Progenitor cell of endocrine pancreas (in vitro differentiated cells): ENCODE measurements at regions not wholly inside any gene's neighbourhood (a gene's known extent, or its start where the extent isn't known, plus 50 kb on each side); places are given as distances from the start of the nearest gene placed in this dataset.

Experiments
- DNase-seq: peaks from one replicate; pipeline ENCODE4 v3.0.0; 2021; ENCODE audit warnings: low spot score; ENCODE audit not compliant: unreplicated experiment
- H3K27ac Mint-ChIP-seq: 2 replicates; pipeline ENCODE4 v1.8.0; 2021; ENCODE audit warnings: mild to moderate bottlenecking, moderate library complexity, mixed read lengths
- H3K27me3 Mint-ChIP-seq: 2 replicates; pipeline ENCODE4 v1.8.0; 2021; ENCODE audit warnings: mixed read lengths
- H3K36me3 Mint-ChIP-seq: 2 replicates; pipeline ENCODE4 v1.8.0; 2022; ENCODE audit warnings: mixed read lengths; ENCODE audit not compliant: insufficient read depth
- H3K4me1 Mint-ChIP-seq: 2 replicates; pipeline ENCODE4 v1.8.0; 2021; ENCODE audit warnings: low read depth, mixed read lengths
- H3K4me3 Mint-ChIP-seq: 2 replicates; pipeline ENCODE4 v1.8.0; 2021; ENCODE audit warnings: low read depth, mild to moderate bottlenecking, moderate library complexity, mixed read lengths
- H3K9me3 Mint-ChIP-seq: 2 replicates; pipeline ENCODE4 v1.8.0; 2021; ENCODE audit warnings: low read depth, mixed read lengths
- CTCF ChIP-seq: fragments of 200-600 bp; sonication (generic); IDR thresholded peaks from one replicate; pipeline ENCODE4 v1.5.0; 2021; ENCODE audit warnings: antibody characterized with exemption, mild to moderate bottlenecking; ENCODE audit not compliant: unreplicated experiment

GRCh38 chr15:69780981-69781380, 316.7 kb downstream of the TLE3 start:
- Mint-ChIP-seq H3K4me3 (no peak overlapping the region), H3K27me3 (peaks cover 66% of the 10 kb centered on the region), H3K27ac (no peak overlapping the region), H3K36me3 (no peaks in the 10 kb centered on the region), H3K9me3 (peaks cover 4% of the 10 kb centered on the region), H3K4me1 (peaks cover 7% of the 10 kb centered on the region)
- no peak for TF ChIP-seq CTCF
- DNase-seq = no peak

GRCh38 chr15:69781411-69782125, 316.1 kb downstream of the TLE3 start:
- H3K9me3 Mint-ChIP-seq = peaks cover 4% of the 10 kb centered on the region
- no peak for TF ChIP-seq CTCF
- peaks cover 70% of the 10 kb centered on the region for H3K27me3 Mint-ChIP-seq

GRCh38 chr15:69782139-69782658, 315.5 kb downstream of the TLE3 start:
- H3K4me3 Mint-ChIP-seq = no peak overlapping the region
- H3K27ac Mint-ChIP-seq = no peak overlapping the region
- no peaks in the 10 kb centered on the region for H3K36me3 Mint-ChIP-seq
- DNase-seq = no peak
- H3K9me3 Mint-ChIP-seq = peaks cover 7% of the 10 kb centered on the region
- peaks cover 74% of the 10 kb centered on the region for H3K27me3 Mint-ChIP-seq
- no peak for TF ChIP-seq CTCF
- peaks cover 7% of the 10 kb centered on the region for H3K4me1 Mint-ChIP-seq

More at GRCh38 chr15:69781411-69782125, 316.1 kb downstream of the TLE3 start:
- H3K4me1 Mint-ChIP-seq = peaks cover 7% of the 10 kb centered on the region
- no peak overlapping the region for H3K27ac Mint-ChIP-seq
- H3K36me3 Mint-ChIP-seq = no peaks in the 10 kb centered on the region
- H3K4me3 Mint-ChIP-seq = no peak overlapping the region
- no peak for DNase-seq

GRCh38 chr15:69782809-69783208, 314.9 kb downstream of the TLE3 start:
- no peak for DNase-seq

GRCh38 chr15:69783211-69783610, 314.5 kb downstream of the TLE3 start:
- no peak for TF ChIP-seq CTCF
- Mint-ChIP-seq H3K4me3 (no peak overlapping the region), H3K4me1 (peaks cover 7% of the 10 kb centered on the region), H3K9me3 (peaks cover 3% of the 10 kb centered on the region), H3K27ac (no peak overlapping the region), H3K36me3 (no peaks in the 10 kb centered on the region), H3K27me3 (peaks cover 66% of the 10 kb centered on the region)
- DNase-seq = no peak

More at GRCh38 chr15:69782809-69783208, 314.9 kb downstream of the TLE3 start:
- Mint-ChIP-seq H3K4me3 (no peak overlapping the region), H3K4me1 (peaks cover 7% of the 10 kb centered on the region), H3K36me3 (no peaks in the 10 kb centered on the region), H3K9me3 (peaks cover 3% of the 10 kb centered on the region), H3K27me3 (peaks cover 69% of the 10 kb centered on the region), H3K27ac (no peak overlapping the region)
- no peak for TF ChIP-seq CTCF
